Bronchial epithelial cell (primary cell): ENCODE measurements at regions not wholly inside any gene's neighbourhood (a gene's known extent, or its start where the extent isn't known, plus 50 kb on each side); places are given as distances from the start of the nearest gene placed in this dataset.

Experiments
- DNase-seq: peaks from one replicate; pipeline ENCODE4 v3.0.0-alpha.2; 2010; ENCODE audit warnings: low read depth
- FAIRE-seq: peaks from 2 replicates; lab custom pipeline; 2011; peaks lifted over from hg19 to GRCh38; lab: Jason Lieb, UNC
- H3K27me3 ChIP-seq: 2 replicates; pipeline ENCODE4 v1.5.1; 2011; ENCODE audit warnings: low read length; ENCODE audit not compliant: control insufficient read depth, insufficient read depth
- H3K36me3 ChIP-seq: 2 replicates; pipeline ENCODE4 v1.5.1; 2011; ENCODE audit warnings: low read length; ENCODE audit not compliant: control insufficient read depth, insufficient read depth
- H3K4me3 ChIP-seq: 2 replicates; pipeline ENCODE4 v1.5.1; 2011; ENCODE audit warnings: mild to moderate bottlenecking, low read depth, low read length, control low read depth
- CTCF ChIP-seq: IDR thresholded peaks from 2 replicates; pipeline ENCODE4 v1.5.1; 2011; ENCODE audit warnings: mild to moderate bottlenecking, moderate library complexity, low read length, control low read depth, inconsistent platforms; ENCODE audit not compliant: insufficient read depth, severe bottlenecking

- H3K4me3 ChIP-seq, result no peak overlapping the region
- H3K36me3 ChIP-seq, result no peaks in the 10 kb centered on the region
- DNase-seq, result no peak
- TF ChIP-seq CTCF, result no peak
- no peak for FAIRE-seq
- peaks cover 1% of the 10 kb centered on the region for H3K27me3 ChIP-seq
Measured at GRCh38 chr15:69793431-69793780, 304.3 kb downstream of the TLE3 start.

DNA sequence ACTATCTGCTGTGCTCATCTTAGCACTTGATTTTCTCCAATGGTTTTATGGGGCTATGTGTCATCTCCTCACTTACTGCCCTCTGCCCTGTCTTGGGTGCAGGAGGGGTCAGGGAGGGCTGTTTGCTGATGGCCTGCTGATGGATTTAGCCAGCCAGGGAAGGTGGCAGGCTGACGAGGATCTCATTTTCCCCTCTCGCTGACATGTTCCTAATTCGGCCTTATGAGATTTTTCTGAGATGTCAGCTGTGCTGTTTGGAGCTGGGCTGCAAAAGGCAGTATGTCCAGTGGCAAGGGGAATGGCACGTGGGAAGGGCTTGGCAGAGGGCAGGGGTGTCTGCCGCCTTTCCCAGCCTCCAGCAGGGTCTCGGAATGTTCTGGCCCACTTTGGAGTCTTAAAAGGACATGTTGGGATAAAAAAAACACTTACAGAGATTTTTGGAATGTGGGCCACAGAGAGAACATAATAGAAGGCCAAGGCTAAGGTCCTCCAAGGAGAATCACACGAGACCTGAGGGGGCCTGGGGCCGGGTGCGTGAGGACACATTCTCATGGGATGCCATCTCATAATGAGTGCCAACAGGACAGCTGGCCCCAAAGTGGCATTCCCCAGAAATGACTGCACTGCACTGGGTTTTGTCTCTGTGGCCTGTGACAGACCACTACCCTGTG, 303.8 kb downstream of the TLE3 start:
- no peak for TF ChIP-seq CTCF
- Histone ChIP-seq H3K36me3 (no peaks in the 10 kb centered on the region), H3K4me3 (no peak overlapping the region), H3K27me3 (peaks cover 1% of the 10 kb centered on the region)
- no peak for FAIRE-seq
- no peak for DNase-seq

- Histone ChIP-seq H3K4me3 (no peak overlapping the region), H3K27me3 (peaks cover 1% of the 10 kb centered on the region), H3K36me3 (no peaks in the 10 kb centered on the region)
- TF ChIP-seq CTCF, result no peak
- FAIRE-seq, result no peak
- DNase-seq, result peak; percentile 32
Measured at GRCh38 chr15:69794645-69795469, 302.9 kb downstream of the TLE3 start.

DNA sequence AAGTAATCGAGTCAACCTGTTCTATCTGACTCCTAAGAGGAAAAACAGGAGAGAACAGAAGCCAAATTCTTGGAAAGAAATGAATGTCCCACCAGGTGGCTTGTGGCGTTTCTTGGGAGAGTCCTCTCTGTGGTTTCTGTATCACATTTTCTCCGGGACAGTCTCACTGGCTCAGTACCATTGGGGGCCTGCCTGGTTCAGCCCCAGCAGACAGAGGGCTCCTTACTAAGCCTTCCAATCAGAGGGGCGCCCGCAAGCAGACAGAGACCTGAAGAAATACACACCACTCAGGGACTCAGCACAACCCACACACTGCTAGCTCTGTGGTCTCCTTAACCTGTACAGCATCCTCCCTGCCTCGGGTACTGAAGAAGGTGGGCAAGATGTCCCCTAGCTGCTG, 302.1 kb downstream of the TLE3 start:
- Histone ChIP-seq H3K27me3 (no peaks in the 10 kb centered on the region), H3K36me3 (no peaks in the 10 kb centered on the region), H3K4me3 (no peak overlapping the region)
- TF ChIP-seq CTCF, result no peak
- DNase-seq, result no peak
- no peak for FAIRE-seq

- FAIRE-seq (peak; percentile 70), DNase-seq (no peak)
- Histone ChIP-seq H3K27me3 (no peaks in the 10 kb centered on the region), H3K36me3 (no peaks in the 10 kb centered on the region), H3K4me3 (no peak overlapping the region)
- TF ChIP-seq CTCF, result no peak
Measured at GRCh38 chr15:69797051-69797595, 300.6 kb downstream of the TLE3 start.
